CD4-positive, alpha-beta T cell treated with Interleukin-15 for 4 hours (primary cell): ENCODE measurements at regions not wholly inside any gene's neighbourhood (a gene's known extent, or its start where the extent isn't known, plus 50 kb on each side); places are given as distances from the start of the nearest gene placed in this dataset.

ENCODE experiments used
- DNase-seq: peaks from one replicate; pipeline ENCODE4 v3.0.0-alpha.2; 2020; ENCODE audit warnings: low spot score

DNA sequence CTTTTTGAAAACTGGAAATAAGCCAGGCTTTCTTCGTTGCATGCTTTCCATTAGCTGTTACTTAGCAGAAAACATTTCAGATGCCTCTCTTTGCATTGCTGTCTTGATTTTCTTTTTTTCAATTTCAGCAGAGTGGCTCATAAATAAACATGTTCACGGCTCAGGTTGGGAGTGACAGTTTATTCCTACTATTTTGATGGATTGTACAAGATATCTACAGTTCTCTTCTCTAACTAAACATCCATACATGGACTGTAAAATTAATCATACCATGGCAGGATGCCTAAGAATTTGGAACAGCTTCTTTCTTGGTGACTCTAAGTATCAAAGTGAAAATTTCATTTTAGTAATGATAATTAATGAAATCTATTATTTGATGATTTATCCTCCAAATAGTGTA is 130.5 kb upstream of the EPHA7 start:
- no peak for DNase-seq

GRCh38 chr6:93524671-93525451 is 105.5 kb upstream of the EPHA7 start:
- DNase-seq, result no peak

DNA sequence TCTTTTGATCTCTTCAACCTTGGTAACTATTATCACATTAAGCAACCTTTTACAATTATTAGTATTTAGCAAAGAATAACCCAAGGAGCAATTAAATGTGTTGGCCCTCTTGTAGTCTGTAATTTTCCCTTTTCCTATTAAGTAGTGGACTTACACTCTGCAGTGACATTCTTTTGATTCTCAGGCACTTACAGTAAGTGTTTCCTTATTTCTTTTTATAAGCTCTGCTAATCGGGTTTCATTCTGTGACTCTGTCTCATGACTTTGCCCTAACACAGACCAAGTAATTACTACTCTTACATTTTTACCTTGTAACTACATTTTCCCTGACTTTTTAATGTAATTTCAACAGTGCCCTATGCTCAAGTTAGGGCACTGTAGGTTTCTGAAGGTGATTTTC is 104.0 kb upstream of the EPHA7 start:
- DNase-seq, result no peak

GRCh38 chr6:93516441-93516840 is 97.1 kb upstream of the EPHA7 start:
- no peak for DNase-seq

DNA sequence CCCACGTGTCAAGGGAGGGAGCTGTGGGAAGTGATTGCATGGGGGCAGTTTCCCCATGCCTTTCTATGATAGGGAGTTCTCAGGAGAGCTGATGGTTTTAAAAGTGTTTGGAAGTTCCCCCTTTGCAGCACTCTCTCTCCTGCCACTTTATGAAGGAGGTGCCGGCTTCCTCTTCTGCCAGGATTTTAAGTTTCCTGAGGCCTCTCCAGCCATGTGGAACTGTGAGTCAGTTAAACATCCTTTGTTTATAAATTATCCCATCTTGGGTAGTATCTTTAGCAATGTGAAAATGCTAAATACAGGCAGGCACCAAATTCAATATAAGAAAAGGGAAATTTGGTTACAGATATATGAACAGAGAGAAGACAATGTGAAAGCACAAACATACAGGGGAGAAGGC is 96.4 kb upstream of the EPHA7 start:
- no peak for DNase-seq

- no peak for DNase-seq
Observed at GRCh38 chr6:93498713-93499112, 79.4 kb upstream of the EPHA7 start.

DNA sequence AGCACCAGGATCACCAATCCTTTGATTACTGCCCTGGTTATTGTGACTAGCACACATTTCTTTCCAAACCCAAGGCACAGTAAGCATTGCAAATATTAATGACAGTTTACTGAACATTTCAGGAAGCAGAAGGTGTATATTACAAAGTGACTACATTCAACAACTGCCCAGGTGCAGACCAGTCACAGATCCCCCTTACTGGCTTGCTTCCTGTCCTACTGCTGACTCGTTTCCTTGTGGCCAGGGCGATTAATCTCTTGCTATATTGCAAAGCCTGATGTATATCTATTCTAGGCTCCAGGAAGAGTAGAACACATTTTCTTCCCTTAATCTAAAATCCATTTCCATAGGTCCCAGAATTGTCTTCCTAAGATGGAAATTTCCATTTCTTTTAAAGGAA is 77.2 kb upstream of the EPHA7 start:
- no peak for DNase-seq

DNA sequence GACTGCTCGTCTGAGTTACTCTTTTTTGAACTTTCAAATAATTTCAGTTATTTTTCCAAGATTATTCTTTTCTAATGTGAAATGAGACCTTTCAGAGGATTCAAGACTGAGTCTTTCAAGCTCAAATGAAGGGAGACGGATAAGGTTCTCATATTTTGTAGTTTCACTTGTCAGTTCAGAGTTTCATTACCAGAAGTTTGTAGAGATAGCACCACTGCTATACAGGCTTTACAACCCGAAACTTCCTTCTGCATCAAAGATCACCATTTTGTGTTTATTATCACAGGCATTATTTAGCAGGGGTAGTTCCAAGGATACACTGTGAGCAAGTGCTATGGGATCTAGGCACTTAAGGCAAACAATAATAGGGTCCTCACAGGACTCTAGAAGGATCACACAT is 74.7 kb upstream of the EPHA7 start:
- DNase-seq, result no peak

- no peak for DNase-seq
Observed at GRCh38 chr6:93474733-93475179, 55.4 kb upstream of the EPHA7 start.

- DNase-seq, result no peak
Observed at GRCh38 chr6:93471281-93471680, 51.9 kb upstream of the EPHA7 start.
